ENCODE measurements at regions not wholly inside any gene's neighbourhood (a gene's known extent, or its start where the extent isn't known, plus 50 kb on each side); places are given as distances from the start of the nearest gene placed in this dataset.
"Not testable (repeated sequence)": the region's sequence is repeated elsewhere in the genome, so short reads cannot be mapped to it uniquely, and the experiment has no call there.

- H3K4me3 ChIP-seq (ENCODE audit: low read depth, low read length), result no peak overlapping the region
- no peak for DNase-seq (ENCODE audit: low read depth)
These were observed 272.5 kb downstream of the RRAGC start for GRCh38 chr1:38586993-38587646.

GRCh38 chr1:38585971-38586370 is 273.6 kb downstream of the RRAGC start:
- no peak for DNase-seq (ENCODE audit: low read depth)
- H3K4me3 ChIP-seq (ENCODE audit: low read depth, low read length), result no peak overlapping the region

DNA sequence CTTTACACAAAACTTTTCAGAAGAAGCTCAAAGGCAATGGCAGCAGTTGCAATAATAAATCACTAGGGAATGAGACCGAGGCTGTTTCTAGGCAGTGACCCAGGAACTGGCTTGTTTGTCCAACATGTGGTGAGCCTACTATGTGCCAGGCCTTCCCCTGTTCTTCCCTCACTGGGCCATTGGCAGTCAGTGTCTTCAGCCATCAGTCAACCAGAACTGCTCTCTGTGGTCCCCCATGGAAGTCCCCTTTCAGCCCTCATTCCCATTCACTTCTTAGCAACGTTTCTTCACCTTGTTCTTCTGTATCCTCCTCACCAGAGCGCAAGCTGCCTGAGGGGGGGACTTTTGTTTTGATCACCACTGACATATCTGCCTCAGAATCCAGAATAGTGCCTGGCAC is 274.1 kb downstream of the RRAGC start:
- H3K4me3 ChIP-seq (ENCODE audit: low read depth, low read length), result no peak overlapping the region
- DNase-seq (ENCODE audit: low read depth), result no peak

DNA sequence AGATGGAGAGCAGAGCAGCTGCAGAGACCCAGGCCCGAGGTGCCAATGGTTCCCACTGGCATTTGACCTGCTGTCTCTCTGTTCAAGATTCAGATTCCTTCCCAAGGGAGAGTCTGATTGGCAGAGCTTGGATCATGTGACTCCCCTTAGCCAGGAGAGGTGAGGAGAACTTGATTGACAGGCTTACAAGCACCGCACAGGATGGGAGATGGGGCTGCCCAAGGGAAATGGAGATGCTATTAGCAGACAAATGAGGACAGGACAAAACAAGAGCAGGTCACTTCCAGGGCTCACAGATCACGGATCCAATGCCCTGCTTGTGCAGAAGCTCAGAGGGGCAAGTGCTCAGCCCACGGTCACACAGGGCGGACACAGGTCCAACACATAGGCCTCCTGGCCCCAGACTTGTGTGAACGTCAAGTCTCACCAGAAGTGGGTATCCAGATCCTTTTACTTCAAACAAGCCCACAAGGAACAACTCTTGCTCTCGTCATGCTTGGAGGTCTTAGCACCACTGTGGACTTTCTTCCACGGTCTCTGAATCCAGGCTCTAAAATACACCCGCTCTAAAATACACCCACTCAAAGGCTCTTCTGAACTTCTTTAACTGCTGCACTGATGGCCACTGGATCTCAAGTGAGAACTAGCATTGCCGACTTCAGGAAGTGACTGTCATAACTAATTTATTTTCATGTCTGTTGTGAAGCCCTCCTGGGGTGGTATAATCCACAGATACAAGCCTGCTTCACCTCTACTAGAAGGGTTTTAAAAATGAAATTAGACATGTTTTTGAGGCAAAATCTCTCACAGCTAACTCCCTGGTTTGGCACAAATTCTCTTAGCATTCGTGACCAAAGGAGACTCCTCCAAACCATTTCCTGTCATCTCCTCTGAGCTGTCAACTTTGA is 274.9 kb downstream of the RRAGC start:
- DNase-seq (ENCODE audit: low read depth), result no peak
- H3K4me3 ChIP-seq (ENCODE audit: low read depth, low read length), result no peak overlapping the region

- not testable (repeated sequence) for DNase-seq (ENCODE audit: low read depth); H3K4me3 ChIP-seq (ENCODE audit: low read depth, low read length)
These were observed 276.3 kb downstream of the RRAGC start for GRCh38 chr1:38583287-38583686.

DNA sequence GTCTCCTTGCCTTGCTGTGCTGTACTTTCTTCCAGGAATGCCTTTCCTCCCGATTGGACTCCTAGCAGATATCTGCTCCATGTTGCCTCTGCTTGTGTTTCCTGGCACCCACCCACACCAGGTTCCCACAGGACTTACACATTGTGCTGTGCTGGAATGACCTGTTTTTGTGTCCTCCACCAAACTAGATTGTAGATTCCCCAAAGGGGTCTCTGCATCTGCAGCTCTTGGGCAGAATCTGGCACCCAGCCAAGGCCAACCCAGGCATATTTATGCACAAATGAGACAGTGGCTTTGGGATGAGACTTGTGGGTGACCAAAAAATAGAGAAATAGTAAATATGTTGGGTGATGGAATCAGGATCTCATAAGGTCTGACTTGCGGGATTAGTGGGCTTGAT is 278.2 kb downstream of the RRAGC start:
- H3K4me3 ChIP-seq (ENCODE audit: low read depth, low read length), result no peak overlapping the region
- no peak for DNase-seq (ENCODE audit: low read depth)

DNA sequence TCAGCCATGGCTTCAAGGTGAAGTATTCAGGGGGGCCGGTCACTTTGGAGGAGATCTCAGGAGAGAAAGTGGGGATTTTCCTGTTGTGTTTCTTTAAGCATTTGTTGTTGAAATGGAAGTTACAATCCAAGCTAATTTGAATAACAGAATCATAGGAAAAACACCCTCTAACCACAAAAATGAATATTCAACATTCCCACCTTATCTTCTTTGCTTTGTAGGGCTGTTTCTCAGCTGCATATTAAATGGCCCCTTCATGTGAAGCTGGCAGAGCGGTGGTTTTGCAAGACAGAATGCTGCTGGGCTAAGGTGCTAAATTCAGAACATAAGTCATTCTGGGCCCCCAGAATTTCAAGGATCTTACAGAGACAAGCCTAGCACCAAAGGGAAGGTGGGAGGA is 279.0 kb downstream of the RRAGC start:
- H3K4me3 ChIP-seq (ENCODE audit: low read depth, low read length), result no peak overlapping the region
- DNase-seq (ENCODE audit: low read depth), result no peak

DNA sequence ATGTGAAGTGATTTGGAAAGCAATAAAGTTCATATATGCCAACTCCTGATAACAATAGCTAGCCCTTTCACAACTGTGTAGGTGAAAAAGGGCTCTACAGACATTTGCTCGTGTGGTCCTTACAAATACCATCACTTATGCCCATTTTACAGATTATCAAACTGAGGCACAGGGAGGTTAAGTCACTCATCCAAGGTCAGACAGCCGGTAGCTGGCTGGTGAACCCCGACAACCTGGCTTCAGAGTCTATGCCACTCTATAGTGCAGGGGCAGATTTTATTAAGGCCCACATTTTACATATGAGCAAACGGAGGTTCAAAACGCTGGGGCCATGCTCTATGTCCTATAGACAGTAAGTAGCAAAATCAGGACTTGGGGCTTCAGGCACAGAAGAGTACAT is 280.5 kb downstream of the RRAGC start:
- DNase-seq (ENCODE audit: low read depth), result no peak
- no peak overlapping the region for H3K4me3 ChIP-seq (ENCODE audit: low read depth, low read length)

- DNase-seq (ENCODE audit: low read depth), result no peak
- no peak overlapping the region for H3K4me3 ChIP-seq (ENCODE audit: low read depth, low read length)
These were observed 281.2 kb downstream of the RRAGC start for GRCh38 chr1:38578271-38578951.

DNA sequence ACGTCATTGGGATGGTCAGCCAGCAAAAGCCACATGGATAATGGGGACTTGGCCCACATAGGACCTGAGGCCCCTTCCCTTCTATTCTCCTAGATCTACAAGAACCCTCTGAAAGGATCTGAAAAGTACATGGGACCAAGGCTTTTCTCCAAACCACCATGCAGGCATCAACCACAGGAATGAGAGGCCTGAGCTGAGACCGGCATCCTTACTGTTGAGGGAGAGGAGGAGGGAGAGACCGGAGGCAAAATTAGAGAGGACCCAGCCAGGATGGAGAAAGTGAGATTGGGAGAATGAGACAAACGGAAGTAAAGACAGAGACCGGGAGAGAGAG is 281.7 kb downstream of the RRAGC start:
- no peak for DNase-seq (ENCODE audit: low read depth)
- H3K4me3 ChIP-seq (ENCODE audit: low read depth, low read length), result no peak overlapping the region

GRCh38 chr1:38577385-38577784 is 282.2 kb downstream of the RRAGC start:
- DNase-seq (ENCODE audit: low read depth), result no peak
- H3K4me3 ChIP-seq (ENCODE audit: low read depth, low read length), result no peak overlapping the region

- no peak for DNase-seq (ENCODE audit: low read depth)
- H3K4me3 ChIP-seq (ENCODE audit: low read depth, low read length), result no peak overlapping the region
These were observed 283.3 kb downstream of the RRAGC start for GRCh38 chr1:38576241-38576640.

DNA sequence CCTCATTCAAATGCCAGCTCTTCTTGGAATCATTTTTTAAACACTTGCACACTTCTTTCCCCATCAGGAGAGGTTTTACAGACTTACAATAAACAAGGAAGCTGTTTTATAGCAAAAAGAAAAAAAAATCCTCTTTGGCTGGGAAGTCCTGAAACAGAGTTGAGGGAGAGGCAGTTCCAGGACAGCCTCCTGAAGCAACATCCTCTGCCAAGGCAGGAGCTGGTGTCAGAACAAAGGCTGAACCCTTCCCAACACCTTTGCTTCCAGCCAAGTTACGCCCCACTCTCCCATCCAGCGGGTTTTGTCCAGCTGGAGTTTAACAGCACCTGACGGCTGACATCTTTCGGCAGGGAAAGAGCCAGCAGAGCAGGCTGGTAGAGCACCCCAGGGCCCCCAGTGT is 287.8 kb downstream of the RRAGC start:
- no peak for DNase-seq (ENCODE audit: low read depth)
- no peak overlapping the region for H3K4me3 ChIP-seq (ENCODE audit: low read depth, low read length)

DNA sequence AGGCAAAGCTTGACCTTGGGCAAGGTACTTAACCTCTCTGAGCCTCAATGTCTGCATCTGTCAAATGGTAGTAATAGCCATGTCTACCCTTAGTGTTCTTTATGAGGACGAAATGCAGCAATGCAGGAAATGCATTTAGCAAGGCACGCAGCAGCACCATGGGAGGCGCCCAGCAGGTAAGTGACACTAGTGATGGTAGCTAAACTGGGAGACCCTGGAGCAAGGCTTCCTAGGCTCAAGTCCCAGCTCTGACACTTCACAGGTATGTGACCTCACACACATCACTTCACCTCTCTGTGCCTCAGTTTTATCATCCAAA is 289.0 kb downstream of the RRAGC start:
- no peak for DNase-seq (ENCODE audit: low read depth)
- no peak overlapping the region for H3K4me3 ChIP-seq (ENCODE audit: low read depth, low read length)

DNA sequence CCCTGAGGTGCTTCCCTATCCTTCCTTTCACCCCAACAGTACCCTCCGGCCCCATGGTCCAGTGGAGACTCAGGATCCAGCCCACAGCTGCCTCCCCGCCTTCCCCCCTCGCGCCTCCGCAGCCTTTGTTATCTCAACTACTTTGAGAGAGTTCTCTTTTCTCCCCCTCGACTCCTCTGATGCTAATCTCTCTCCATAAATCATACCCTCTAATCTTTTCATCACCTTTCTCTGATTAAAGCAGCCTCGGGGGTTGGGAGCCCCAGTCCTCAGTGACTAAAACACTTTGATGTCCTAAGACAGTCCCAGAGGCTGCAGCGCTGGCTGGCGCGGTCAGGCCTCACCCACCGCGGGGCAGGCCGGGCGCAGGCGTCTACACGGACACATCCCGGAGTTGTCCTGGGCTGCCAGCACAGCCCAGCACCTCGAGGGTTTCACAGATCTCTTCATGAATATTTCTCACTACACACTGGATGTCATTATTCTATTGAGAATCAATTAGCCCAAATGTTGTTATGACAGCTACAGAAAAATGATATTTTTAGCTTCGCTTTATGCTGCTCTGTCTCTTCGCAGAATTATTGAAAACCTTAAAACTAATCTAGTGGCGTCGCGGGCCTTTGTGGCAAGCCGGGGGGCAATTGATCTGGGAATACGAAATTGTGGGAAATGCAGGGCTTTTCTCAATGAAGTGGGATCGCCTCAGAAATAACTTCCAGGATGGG is 289.5 kb downstream of the RRAGC start:
- DNase-seq (ENCODE audit: low read depth), result no peak

DNA sequence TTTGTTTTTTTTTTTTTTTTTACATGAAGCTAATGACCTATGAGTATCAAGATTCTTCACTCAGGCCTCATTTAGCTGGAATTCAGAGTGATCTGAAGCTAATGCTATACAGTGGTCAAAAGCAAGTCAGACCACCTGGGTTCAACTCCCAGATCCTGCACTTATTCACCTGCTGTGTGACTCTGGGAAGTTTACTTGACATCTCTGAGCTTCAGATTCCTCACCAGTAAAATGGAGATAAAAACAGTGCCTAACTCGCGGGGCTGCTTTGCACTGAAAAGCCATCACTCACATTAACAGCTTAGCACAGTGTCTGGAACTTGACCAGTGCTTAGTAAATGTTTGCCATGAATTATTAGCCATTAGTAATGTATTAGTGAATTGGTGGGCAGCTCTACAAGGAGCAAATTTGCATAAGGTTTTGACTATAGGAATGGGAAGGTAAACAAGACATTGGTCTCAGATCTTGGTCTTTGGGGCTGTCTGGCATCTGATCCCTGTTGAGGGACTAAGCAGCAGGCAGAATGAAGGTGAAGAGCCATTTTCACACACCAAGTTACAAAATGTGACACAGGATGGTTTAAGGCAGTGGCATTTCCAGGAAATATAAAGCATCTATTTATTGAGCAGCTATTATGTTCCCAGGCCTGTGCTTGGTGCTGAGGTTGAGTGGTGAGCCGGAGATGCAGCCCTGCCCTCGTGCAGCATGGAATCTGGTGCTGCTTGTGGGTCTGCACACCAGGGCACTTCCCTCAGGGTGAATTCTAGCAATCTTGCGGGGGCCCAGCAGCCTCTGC is 291.3 kb downstream of the RRAGC start:
- H3K4me3 ChIP-seq (ENCODE audit: low read depth, low read length), result no peak overlapping the region
- DNase-seq (ENCODE audit: low read depth), result no peak

More for the DNA sequence above, 289.5 kb downstream of the RRAGC start:
- no peak overlapping the region for H3K4me3 ChIP-seq (ENCODE audit: low read depth, low read length)

GRCh38 chr1:38567401-38567800 is 292.2 kb downstream of the RRAGC start:
- no peak for DNase-seq (ENCODE audit: low read depth)
- no peak overlapping the region for H3K4me3 ChIP-seq (ENCODE audit: low read depth, low read length)

DNA sequence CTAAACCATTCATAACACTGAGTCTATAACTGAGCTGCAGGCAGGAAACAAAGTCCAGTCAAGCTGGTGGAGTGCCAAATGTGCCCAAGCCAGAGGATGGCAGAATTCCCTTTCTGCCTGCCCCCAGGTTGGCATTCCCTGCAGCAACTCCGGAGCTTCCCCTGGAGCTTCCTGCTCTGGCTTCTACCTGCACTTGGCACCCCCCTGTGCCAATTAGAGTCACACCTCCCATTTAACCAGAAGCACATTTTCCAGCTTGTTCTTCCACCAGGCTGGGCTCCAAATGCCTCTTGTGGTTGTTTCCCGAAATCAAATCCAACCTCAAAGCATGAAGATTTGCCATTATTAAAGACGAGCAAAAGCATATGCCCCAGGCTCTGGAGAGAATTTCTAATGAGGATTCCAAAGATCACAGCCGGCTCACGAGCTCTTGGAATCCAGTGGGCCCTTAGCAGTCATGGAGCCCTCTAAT is 294.5 kb downstream of the RRAGC start:
- DNase-seq (ENCODE audit: low read depth), result no peak

More for the DNA sequence above, 294.5 kb downstream of the RRAGC start:
- no peak overlapping the region for H3K4me3 ChIP-seq (ENCODE audit: low read depth, low read length)

Measured in skeletal muscle cell (primary cell).